Central memory CD8-positive, alpha-beta T cell (primary cell): ENCODE measurements at regions not wholly inside any gene's neighbourhood (a gene's known extent, or its start where the extent isn't known, plus 50 kb on each side); places are given as distances from the start of the nearest gene placed in this dataset.

ENCODE experiments used
- ATAC-seq: fragments of 150-1000 bp; cut with Tn5 transposase; replicated peaks from 2 replicates; pipeline ENCODE4 v1.10.0; 2022; ENCODE audit warnings: mild to moderate bottlenecking, moderate FRiP score, moderate number of reproducible peaks; ENCODE audit not compliant: poor library complexity, severe bottlenecking; ENCODE audit errors: extremely low read depth
- DNase-seq, 2 donors: peaks; one replicate each; pipeline ENCODE4 v3.0.0; 2021; ENCODE audit warnings: low spot score in 2 of 2
- H3K27ac Mint-ChIP-seq: one replicate; pipeline ENCODE4 v1.8.0; 2022; ENCODE audit warnings: low read depth, mild to moderate bottlenecking, moderate library complexity, mixed read lengths
- H3K27me3 Mint-ChIP-seq: one replicate; pipeline ENCODE4 v1.8.0; 2022; ENCODE audit warnings: mixed read lengths
- H3K36me3 Mint-ChIP-seq: one replicate; pipeline ENCODE4 v1.8.0; 2022; ENCODE audit warnings: mild to moderate bottlenecking, moderate library complexity, mixed read lengths; ENCODE audit not compliant: insufficient read depth
- H3K4me1 Mint-ChIP-seq: one replicate; pipeline ENCODE4 v1.8.0; 2022; ENCODE audit warnings: mixed read lengths
- H3K4me3 Mint-ChIP-seq: one replicate; pipeline ENCODE4 v1.8.0; 2022; ENCODE audit warnings: mild to moderate bottlenecking, moderate library complexity, mixed read lengths
- H3K9me3 Mint-ChIP-seq: one replicate; pipeline ENCODE4 v1.8.0; 2022; ENCODE audit warnings: mixed read lengths

DNA sequence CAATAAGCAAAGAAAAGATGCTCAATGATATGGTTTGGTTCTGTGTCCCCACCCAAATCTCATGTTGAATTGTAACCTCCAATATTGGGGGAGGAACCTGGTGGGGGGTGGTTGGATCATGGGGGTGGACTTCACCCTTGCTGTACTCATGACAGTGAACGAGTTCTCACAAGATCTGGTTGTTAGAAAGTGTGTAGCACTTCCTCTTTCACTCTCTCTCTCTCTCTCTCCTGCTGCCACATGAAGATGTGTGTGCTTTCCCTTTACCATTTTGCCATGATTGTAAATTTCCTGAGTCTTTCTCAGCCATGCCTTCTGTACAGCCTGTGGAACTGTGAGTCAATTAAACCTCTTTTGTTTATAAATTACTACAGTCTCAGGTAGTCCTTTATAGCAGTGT lies 248.4 kb downstream of the HHIPL2 start:
- no peaks in the 10 kb centered on the region for H3K4me1 Mint-ChIP-seq
- H3K27ac Mint-ChIP-seq = no peak overlapping the region
- no peak for DNase-seq
- no peak for ATAC-seq
- no peak overlapping the region for H3K4me3 Mint-ChIP-seq
- H3K27me3 Mint-ChIP-seq = no peaks in the 10 kb centered on the region
- no peaks in the 10 kb centered on the region for H3K36me3 Mint-ChIP-seq
- peaks cover 6% of the 10 kb centered on the region for H3K9me3 Mint-ChIP-seq

DNA sequence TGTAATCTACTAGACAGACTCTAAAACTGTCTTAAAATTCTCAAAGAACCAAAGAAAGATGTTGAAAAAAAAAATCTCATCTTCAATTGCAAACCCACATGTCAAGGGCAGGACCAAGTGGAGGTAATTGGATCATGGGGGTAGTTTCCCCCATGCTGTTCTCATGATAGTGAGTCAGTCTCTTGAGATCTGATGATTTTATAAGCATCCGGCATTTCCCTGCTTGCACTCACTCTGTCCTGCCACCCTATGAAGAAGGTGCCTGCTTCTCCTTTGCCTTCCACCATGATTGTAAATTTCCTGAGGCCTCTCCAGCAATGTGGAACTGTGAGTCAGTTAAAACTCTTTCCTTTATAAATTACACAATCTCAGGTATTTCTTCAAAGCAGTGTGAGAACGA lies 257.0 kb downstream of the HHIPL2 start:
- no peaks in the 10 kb centered on the region for H3K4me1 Mint-ChIP-seq
- peaks cover 27% of the 10 kb centered on the region for H3K27me3 Mint-ChIP-seq
- peaks cover 8% of the 10 kb centered on the region for H3K9me3 Mint-ChIP-seq
- DNase-seq (no peak), ATAC-seq (no peak)
- no peak overlapping the region for H3K27ac Mint-ChIP-seq
- no peak overlapping the region for H3K4me3 Mint-ChIP-seq
- H3K36me3 Mint-ChIP-seq = no peaks in the 10 kb centered on the region

- ATAC-seq (no peak), DNase-seq (no peak)
- Mint-ChIP-seq H3K4me1 (no peaks in the 10 kb centered on the region), H3K27me3 (peaks cover 27% of the 10 kb centered on the region), H3K4me3 (no peak overlapping the region), H3K36me3 (peaks cover 2% of the 10 kb centered on the region), H3K9me3 (no peaks in the 10 kb centered on the region), H3K27ac (no peak overlapping the region)
Observed at GRCh38 chr1:222288053-222288452, 259.9 kb downstream of the HHIPL2 start.

DNA sequence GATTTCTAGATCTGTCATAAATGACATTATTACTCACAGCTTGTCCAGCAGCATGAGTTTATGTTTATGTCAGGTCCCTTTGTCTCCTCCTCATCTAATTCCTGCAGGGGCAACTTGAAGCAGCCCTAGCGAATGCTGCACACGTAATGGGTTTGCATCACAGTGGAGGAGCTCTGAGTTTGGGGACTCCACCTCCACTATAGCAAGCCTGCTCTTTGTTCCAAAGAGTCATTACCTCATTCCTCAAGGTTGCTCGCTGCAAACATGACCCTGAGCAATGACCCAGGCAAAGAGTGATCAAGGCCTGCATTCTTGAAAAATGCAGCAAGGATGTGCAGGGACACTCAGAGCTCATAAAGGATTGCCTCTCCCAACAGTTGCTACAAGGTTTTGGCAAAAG lies 261.9 kb downstream of the HHIPL2 start:
- H3K27ac Mint-ChIP-seq = no peak overlapping the region
- no peaks in the 10 kb centered on the region for H3K9me3 Mint-ChIP-seq
- peaks cover 21% of the 10 kb centered on the region for H3K27me3 Mint-ChIP-seq
- DNase-seq = no peak
- ATAC-seq = no peak
- no peak overlapping the region for H3K4me3 Mint-ChIP-seq
- H3K36me3 Mint-ChIP-seq = peaks cover 2% of the 10 kb centered on the region
- no peaks in the 10 kb centered on the region for H3K4me1 Mint-ChIP-seq

GRCh38 chr1:222285526-222285925 lies 262.4 kb downstream of the HHIPL2 start:
- H3K27me3 Mint-ChIP-seq = peaks cover 16% of the 10 kb centered on the region
- no peak overlapping the region for H3K4me3 Mint-ChIP-seq
- H3K9me3 Mint-ChIP-seq = no peaks in the 10 kb centered on the region
- ATAC-seq = no peak
- DNase-seq = no peak
- H3K4me1 Mint-ChIP-seq = no peaks in the 10 kb centered on the region
- no peak overlapping the region for H3K27ac Mint-ChIP-seq
- peaks cover 2% of the 10 kb centered on the region for H3K36me3 Mint-ChIP-seq

DNA sequence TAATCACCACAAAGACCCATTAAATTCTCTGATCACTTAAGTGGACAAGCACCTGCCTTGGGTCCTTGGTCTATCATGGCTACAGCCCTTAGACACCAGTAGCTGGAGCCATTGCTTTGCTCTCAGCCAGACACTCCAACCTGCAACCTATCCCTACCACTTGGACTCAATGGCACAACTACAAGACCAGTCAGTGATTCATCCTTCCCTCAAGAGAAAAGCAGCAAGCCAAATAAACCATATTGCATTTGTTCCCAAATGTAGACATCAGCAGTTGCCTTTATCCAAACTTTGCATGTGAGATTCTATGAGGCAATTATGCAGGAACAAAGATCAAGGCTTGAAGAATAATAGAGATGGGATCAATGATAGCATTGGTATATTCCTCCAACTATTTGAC lies 263.4 kb downstream of the HHIPL2 start:
- H3K36me3 Mint-ChIP-seq = peaks cover 2% of the 10 kb centered on the region
- H3K4me1 Mint-ChIP-seq = no peaks in the 10 kb centered on the region
- no peak overlapping the region for H3K27ac Mint-ChIP-seq
- H3K9me3 Mint-ChIP-seq = no peaks in the 10 kb centered on the region
- ATAC-seq (no peak), DNase-seq (no peak)
- H3K27me3 Mint-ChIP-seq = peaks cover 11% of the 10 kb centered on the region
- no peak overlapping the region for H3K4me3 Mint-ChIP-seq

DNA sequence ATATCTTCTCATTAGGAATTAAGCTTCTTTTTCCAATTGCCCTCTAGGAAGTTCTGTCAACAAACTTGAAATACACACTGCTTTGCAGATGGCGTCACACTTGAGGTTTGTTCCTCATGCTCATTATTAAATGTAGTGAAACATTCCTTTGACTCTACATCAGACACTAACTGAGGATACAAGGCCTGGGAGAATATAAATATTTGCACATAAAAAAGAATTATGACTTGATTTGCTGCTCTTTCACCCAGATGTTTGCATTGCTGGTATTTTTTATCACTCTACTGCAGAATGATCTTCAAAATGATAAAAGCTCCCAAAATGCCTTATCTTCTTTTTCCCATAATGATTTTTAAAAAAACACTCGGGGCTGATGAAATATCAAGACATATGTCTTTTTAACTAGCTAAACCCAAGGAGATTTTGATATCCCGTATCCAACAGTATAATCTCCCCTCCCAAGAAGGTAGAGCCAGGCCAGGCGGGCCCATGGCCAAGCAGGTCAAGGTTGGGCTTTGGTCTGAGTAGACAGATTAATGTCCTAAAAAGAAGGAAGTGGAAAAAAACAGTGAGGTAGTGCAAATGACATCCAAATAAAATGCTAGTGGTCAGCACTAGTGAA lies 264.6 kb downstream of the HHIPL2 start:
- Mint-ChIP-seq H3K4me3 (no peak overlapping the region), H3K27me3 (peaks cover 11% of the 10 kb centered on the region), H3K27ac (no peak overlapping the region), H3K36me3 (peaks cover 2% of the 10 kb centered on the region), H3K4me1 (no peaks in the 10 kb centered on the region), H3K9me3 (no peaks in the 10 kb centered on the region)
- no peak for DNase-seq
- ATAC-seq = no peak

DNA sequence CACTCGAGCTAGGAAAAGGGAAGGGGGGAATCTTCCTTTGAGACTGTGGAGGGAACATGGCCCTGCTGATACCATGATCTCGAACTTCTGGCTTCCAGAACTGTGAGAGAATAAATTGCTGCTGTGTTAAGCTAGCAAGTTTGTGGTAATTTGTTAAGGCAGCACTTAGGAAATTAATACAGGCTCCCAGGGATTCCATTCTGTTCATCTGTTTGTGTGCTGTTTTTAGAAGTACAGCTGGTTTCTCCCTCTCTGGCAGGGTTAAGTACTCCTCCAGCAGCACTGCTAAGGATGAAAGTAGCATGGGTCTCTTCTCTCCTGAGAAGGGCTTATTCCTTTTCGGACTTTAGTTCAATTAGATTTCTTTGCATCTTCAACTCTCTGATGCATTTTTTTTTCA lies 268.3 kb downstream of the HHIPL2 start:
- DNase-seq (no peak), ATAC-seq (no peak)
- Mint-ChIP-seq H3K4me3 (no peak overlapping the region), H3K27ac (no peak overlapping the region), H3K9me3 (no peaks in the 10 kb centered on the region), H3K36me3 (no peaks in the 10 kb centered on the region), H3K27me3 (no peaks in the 10 kb centered on the region), H3K4me1 (no peaks in the 10 kb centered on the region)

DNA sequence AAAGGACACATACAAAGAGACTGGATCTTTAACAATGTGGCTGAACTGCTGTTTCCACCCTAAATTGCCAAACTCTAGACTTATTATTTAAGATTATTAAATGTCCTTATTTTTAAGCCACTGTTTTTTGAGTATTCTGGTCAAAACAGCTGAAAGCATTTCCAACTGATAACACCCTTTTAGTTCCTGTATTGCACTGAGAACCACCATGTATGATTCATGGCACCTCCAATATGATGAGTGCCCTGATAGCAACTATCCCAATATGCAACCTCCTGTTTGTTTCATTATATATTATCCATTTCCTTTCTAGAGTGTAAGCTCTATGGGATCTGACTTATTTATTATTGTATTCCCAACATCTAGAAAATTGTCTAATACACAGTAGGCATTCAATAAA lies 269.4 kb downstream of the HHIPL2 start:
- Mint-ChIP-seq H3K36me3 (no peaks in the 10 kb centered on the region), H3K27me3 (peaks cover 4% of the 10 kb centered on the region), H3K27ac (no peak overlapping the region), H3K4me1 (no peaks in the 10 kb centered on the region), H3K4me3 (no peak overlapping the region), H3K9me3 (no peaks in the 10 kb centered on the region)
- DNase-seq = no peak
- no peak for ATAC-seq

- Mint-ChIP-seq H3K36me3 (no peaks in the 10 kb centered on the region), H3K27me3 (peaks cover 14% of the 10 kb centered on the region), H3K4me1 (no peaks in the 10 kb centered on the region), H3K9me3 (no peaks in the 10 kb centered on the region), H3K27ac (no peak overlapping the region), H3K4me3 (no peak overlapping the region)
- no peak for DNase-seq
- no peak for ATAC-seq
Observed at GRCh38 chr1:222275729-222276465, 272.0 kb downstream of the HHIPL2 start.

DNA sequence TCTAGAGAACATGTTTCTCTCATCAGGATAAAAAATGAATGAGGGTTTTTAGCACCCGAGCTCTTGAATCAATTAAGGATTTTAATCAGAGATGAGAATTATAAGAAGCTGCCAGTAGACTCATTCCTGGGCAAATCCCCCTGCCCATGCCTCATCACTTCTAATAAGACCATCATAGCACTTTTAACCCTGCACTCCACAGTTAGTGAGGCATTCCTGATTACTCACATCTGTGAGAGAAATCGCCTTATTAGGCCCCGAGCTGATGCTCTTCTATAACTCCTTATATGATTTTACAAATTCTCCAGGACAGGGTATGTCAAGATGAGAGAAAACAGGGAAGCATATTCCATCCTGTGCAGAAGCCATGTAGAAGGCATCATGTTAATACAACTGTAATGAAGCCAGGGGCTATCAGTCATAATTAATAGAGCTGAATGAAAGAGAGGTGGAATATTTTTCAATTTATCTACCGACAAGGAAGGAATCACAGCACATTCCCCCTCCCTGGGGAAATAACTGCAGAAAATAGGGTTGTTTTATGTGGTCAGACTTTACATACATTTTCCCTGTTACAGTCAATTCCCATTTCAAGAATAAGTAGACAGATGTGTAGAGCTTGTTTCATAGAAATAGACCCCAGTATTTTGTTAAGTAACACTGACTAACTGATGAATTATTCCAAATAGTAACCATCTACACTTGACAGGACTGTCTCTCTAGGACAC lies 272.7 kb downstream of the HHIPL2 start:
- no peak overlapping the region for H3K4me3 Mint-ChIP-seq
- H3K9me3 Mint-ChIP-seq = no peaks in the 10 kb centered on the region
- ATAC-seq = no peak
- H3K36me3 Mint-ChIP-seq = no peaks in the 10 kb centered on the region
- no peaks in the 10 kb centered on the region for H3K4me1 Mint-ChIP-seq
- no peak overlapping the region for H3K27ac Mint-ChIP-seq
- no peak for DNase-seq
- H3K27me3 Mint-ChIP-seq = peaks cover 22% of the 10 kb centered on the region

GRCh38 chr1:222266223-222267196 lies 281.4 kb downstream of the HHIPL2 start:
- no peaks in the 10 kb centered on the region for H3K9me3 Mint-ChIP-seq
- no peaks in the 10 kb centered on the region for H3K36me3 Mint-ChIP-seq
- DNase-seq (no peak), ATAC-seq (no peak)
- H3K4me3 Mint-ChIP-seq = no peak overlapping the region
- no peak overlapping the region for H3K27ac Mint-ChIP-seq
- peaks cover 11% of the 10 kb centered on the region for H3K27me3 Mint-ChIP-seq
- H3K4me1 Mint-ChIP-seq = no peaks in the 10 kb centered on the region
